Esophagus muscularis mucosa (tissue), 4 donors: ENCODE measurements at regions not wholly inside any gene's neighbourhood (a gene's known extent, or its start where the extent isn't known, plus 50 kb on each side); places are given as distances from the start of the nearest gene placed in this dataset.

Source experiments
- CTCF ChIP-seq, 3 experiments: fragments of 200-600 bp in 2 of 3; fragments of 450-650 bp in 1 of 3; sonication (generic) in 2 of 3; IDR thresholded peaks; one replicate each; pipeline ENCODE4 v1.5.1; 2017 to 2019; ENCODE audit warnings: antibody characterized with exemption in 3 of 3, mild to moderate bottlenecking in 2 of 3, moderate library complexity in 1 of 3
- EP300 ChIP-seq: sonication (generic); formaldehyde crosslinking; IDR thresholded peaks from one replicate; pipeline ENCODE4 v1.6.1; 2017; ENCODE audit warnings: antibody characterized with exemption
- POLR2A ChIP-seq: fragments of 450-650 bp; IDR thresholded peaks from one replicate; pipeline ENCODE4 v1.6.1; 2017; ENCODE audit warnings: antibody characterized with exemption, moderate library complexity, mild to moderate bottlenecking, low read depth

GRCh38 chr4:62909238-62909637, 1500.0 kb downstream of the TECRL start:
- TF ChIP-seq POLR2A (no peak), CTCF (IDR thresholded peaks at IDR 0.05) (no peak), EP300 (no peak)
